ENCODE measurements at regions not wholly inside any gene's neighbourhood (a gene's known extent, or its start where the extent isn't known, plus 50 kb on each side); places are given as distances from the start of the nearest gene placed in this dataset.
A peak's percentile ranks its signal among the peaks of the same experiment; 100 is the strongest.

DNA sequence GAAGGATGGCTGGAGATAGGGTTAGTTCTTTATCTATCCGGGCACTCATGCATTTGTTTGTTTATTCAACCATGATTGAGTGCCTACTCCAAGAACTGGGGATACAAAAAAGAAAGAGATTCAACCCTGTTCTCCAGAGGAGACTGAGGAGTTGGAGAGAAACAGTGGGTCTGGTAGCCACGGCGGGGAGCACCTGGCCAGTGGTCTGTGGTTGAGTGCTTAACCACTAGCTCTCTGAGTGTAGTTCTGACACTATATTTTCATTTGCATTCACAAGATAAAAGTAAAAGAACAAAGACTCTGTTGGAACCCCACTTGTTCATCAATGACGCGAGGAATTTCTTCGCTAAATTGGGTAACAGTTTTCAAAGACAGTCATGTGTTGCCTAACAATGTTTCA, 295.5 kb upstream of the MSX2 start:
- H3K27me3 ChIP-seq (ENCODE audit: insufficient read depth, low read length, poor library complexity, severe bottlenecking), result no peaks in the 10 kb centered on the region
- no peak overlapping the region for H3K9ac ChIP-seq (ENCODE audit: low read depth, low read length, poor library complexity, severe bottlenecking)
- no peak overlapping the region for H2AFZ ChIP-seq (ENCODE audit: low read length)
- H3K4me2 ChIP-seq (ENCODE audit: low read depth, low read length, poor library complexity, severe bottlenecking), result peak overlapping the region; percentile 43
- H3K79me2 ChIP-seq (ENCODE audit: insufficient read depth, low read length), result no peaks in the 10 kb centered on the region
- no peaks in the 10 kb centered on the region for H3F3A ChIP-seq (ENCODE audit: low read depth)
- no peak for TF ChIP-seq EZH2phosphoT487 (IDR thresholded peaks at IDR 0.05; ENCODE audit: borderline replicate concordance)
- TF ChIP-seq, protein P1, sequence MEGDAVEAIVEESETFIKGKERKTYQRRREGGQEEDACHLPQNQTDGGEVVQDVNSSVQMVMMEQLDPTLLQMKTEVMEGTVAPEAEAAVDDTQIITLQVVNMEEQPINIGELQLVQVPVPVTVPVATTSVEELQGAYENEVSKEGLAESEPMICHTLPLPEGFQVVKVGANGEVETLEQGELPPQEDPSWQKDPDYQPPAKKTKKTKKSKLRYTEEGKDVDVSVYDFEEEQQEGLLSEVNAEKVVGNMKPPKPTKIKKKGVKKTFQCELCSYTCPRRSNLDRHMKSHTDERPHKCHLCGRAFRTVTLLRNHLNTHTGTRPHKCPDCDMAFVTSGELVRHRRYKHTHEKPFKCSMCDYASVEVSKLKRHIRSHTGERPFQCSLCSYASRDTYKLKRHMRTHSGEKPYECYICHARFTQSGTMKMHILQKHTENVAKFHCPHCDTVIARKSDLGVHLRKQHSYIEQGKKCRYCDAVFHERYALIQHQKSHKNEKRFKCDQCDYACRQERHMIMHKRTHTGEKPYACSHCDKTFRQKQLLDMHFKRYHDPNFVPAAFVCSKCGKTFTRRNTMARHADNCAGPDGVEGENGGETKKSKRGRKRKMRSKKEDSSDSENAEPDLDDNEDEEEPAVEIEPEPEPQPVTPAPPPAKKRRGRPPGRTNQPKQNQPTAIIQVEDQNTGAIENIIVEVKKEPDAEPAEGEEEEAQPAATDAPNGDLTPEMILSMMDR (conservative IDR thresholded peaks at IDR 0.05; ENCODE audit: low read length), result no peak
- H4K20me1 ChIP-seq (ENCODE audit: insufficient read depth, low read length, poor library complexity, severe bottlenecking), result no peaks in the 10 kb centered on the region
- H3K4me1 ChIP-seq (ENCODE audit: insufficient read depth, low read length, poor library complexity, severe bottlenecking), result peaks cover 61% of the 10 kb centered on the region
- H3K9me3 ChIP-seq (ENCODE audit: insufficient read depth, low read depth, low read length), result no peaks in the 10 kb centered on the region
- no peaks in the 10 kb centered on the region for H3K9me2 ChIP-seq (replicated peaks; ENCODE audit: low read depth, low read length)
- no peaks in the 10 kb centered on the region for H3K36me3 ChIP-seq (ENCODE audit: insufficient read depth, low read length)
- no peak overlapping the region for H3K4me3 ChIP-seq (ENCODE audit: low read length, poor library complexity, severe bottlenecking)

GRCh38 chr5:174430940-174431339, 293.4 kb upstream of the MSX2 start:
- H3K4me3 ChIP-seq (ENCODE audit: low read length, poor library complexity, severe bottlenecking), result no peak overlapping the region
- no peaks in the 10 kb centered on the region for H3K36me3 ChIP-seq (ENCODE audit: insufficient read depth, low read length)
- H3K9me2 ChIP-seq (replicated peaks; ENCODE audit: low read depth, low read length), result no peaks in the 10 kb centered on the region
- H3K4me2 ChIP-seq (ENCODE audit: low read depth, low read length, poor library complexity, severe bottlenecking), result peak overlapping the region; percentile 58
- H3K9ac ChIP-seq (ENCODE audit: low read depth, low read length, poor library complexity, severe bottlenecking), result no peak overlapping the region
- no peaks in the 10 kb centered on the region for H3F3A ChIP-seq (ENCODE audit: low read depth)
- no peaks in the 10 kb centered on the region for H3K9me3 ChIP-seq (ENCODE audit: insufficient read depth, low read depth, low read length)
- peaks cover 46% of the 10 kb centered on the region for H3K4me1 ChIP-seq (ENCODE audit: insufficient read depth, low read length, poor library complexity, severe bottlenecking)
- no peaks in the 10 kb centered on the region for H3K79me2 ChIP-seq (ENCODE audit: insufficient read depth, low read length)
- H2AFZ ChIP-seq (ENCODE audit: low read length), result no peak overlapping the region
- H4K20me1 ChIP-seq (ENCODE audit: insufficient read depth, low read length, poor library complexity, severe bottlenecking), result no peaks in the 10 kb centered on the region
- TF ChIP-seq EZH2phosphoT487 (IDR thresholded peaks at IDR 0.05; ENCODE audit: borderline replicate concordance), result no peak
- TF ChIP-seq, protein P1 (conservative IDR thresholded peaks at IDR 0.05; ENCODE audit: low read length), result no peak
- H3K27me3 ChIP-seq (ENCODE audit: insufficient read depth, low read length, poor library complexity, severe bottlenecking), result no peaks in the 10 kb centered on the region

GRCh38 chr5:174431504-174431903, 292.9 kb upstream of the MSX2 start:
- H4K20me1 ChIP-seq (ENCODE audit: insufficient read depth, low read length, poor library complexity, severe bottlenecking), result no peaks in the 10 kb centered on the region
- H2AFZ ChIP-seq (ENCODE audit: low read length), result no peak overlapping the region
- no peaks in the 10 kb centered on the region for H3K79me2 ChIP-seq (ENCODE audit: insufficient read depth, low read length)

More at GRCh38 chr5:174431504-174431903, 292.9 kb upstream of the MSX2 start:
- Histone ChIP-seq H3K36me3 (ENCODE audit: insufficient read depth, low read length) (no peaks in the 10 kb centered on the region), H3F3A (ENCODE audit: low read depth) (no peaks in the 10 kb centered on the region), H3K4me2 (ENCODE audit: low read depth, low read length, poor library complexity, severe bottlenecking) (peak overlapping the region; percentile 58), H3K4me1 (ENCODE audit: insufficient read depth, low read length, poor library complexity, severe bottlenecking) (peaks cover 40% of the 10 kb centered on the region), H3K9ac (ENCODE audit: low read depth, low read length, poor library complexity, severe bottlenecking) (no peak overlapping the region), H3K27me3 (ENCODE audit: insufficient read depth, low read length, poor library complexity, severe bottlenecking) (no peaks in the 10 kb centered on the region), H3K9me3 (ENCODE audit: insufficient read depth, low read depth, low read length) (no peaks in the 10 kb centered on the region), H3K4me3 (ENCODE audit: low read length, poor library complexity, severe bottlenecking) (no peak overlapping the region), H3K9me2 (replicated peaks; ENCODE audit: low read depth, low read length) (no peaks in the 10 kb centered on the region)
- TF ChIP-seq, protein P1 (conservative IDR thresholded peaks at IDR 0.05; ENCODE audit: low read length), result no peak
- no peak for TF ChIP-seq EZH2phosphoT487 (IDR thresholded peaks at IDR 0.05; ENCODE audit: borderline replicate concordance)

Data from Loucy (cell line).